Vagina (tissue), 2 donors: ENCODE measurements at regions not wholly inside any gene's neighbourhood (a gene's known extent, or its start where the extent isn't known, plus 50 kb on each side); places are given as distances from the start of the nearest gene placed in this dataset.

Source experiments
- DNase-seq, 2 donors: peaks; one replicate each; pipeline ENCODE4 v3.0.0-alpha.2; 2017; ENCODE audit errors: extremely low spot score in 2 of 2
- H3K27ac ChIP-seq: fragments of 200-600 bp; sonication (generic); one replicate; pipeline ENCODE4 v1.5.1; 2019
- H3K27me3 ChIP-seq: fragments of 200-600 bp; sonication (generic); one replicate; pipeline ENCODE4 v1.5.1; 2019
- H3K36me3 ChIP-seq, 2 donors: fragments of 200-600 bp; sonication (generic); one replicate each; pipeline ENCODE4 v1.5.1; 2017 to 2019
- H3K4me1 ChIP-seq: fragments of 200-600 bp; sonication (generic); one replicate; pipeline ENCODE4 v1.5.1; 2019
- H3K4me3 ChIP-seq, 2 donors: fragments of 200-600 bp; sonication (generic); 1 replicate in 1 of 2; 2 replicates in 1 of 2; pipeline ENCODE4 v1.5.1; 2016 to 2019
- H3K9me3 ChIP-seq: fragments of 200-600 bp; sonication (generic); one replicate; pipeline ENCODE4 v1.5.1; 2019
- CTCF ChIP-seq, 3 experiments: fragments of 450-650 bp in 2 of 3; fragments of 200-600 bp in 1 of 3; sonication (generic) in 1 of 3; IDR thresholded peaks; one replicate each; pipeline ENCODE4 v1.5.1; 2017 to 2019; ENCODE audit warnings: antibody characterized with exemption in 3 of 3, mild to moderate bottlenecking in 2 of 3, moderate library complexity in 2 of 3
- POLR2A ChIP-seq, 2 donors: fragments of 450-650 bp; IDR thresholded peaks; one replicate each; pipeline ENCODE4 v1.6.1; 2017; ENCODE audit warnings: antibody characterized with exemption in 2 of 2, mild to moderate bottlenecking in 2 of 2, moderate library complexity in 2 of 2
- POLR2AphosphoS5 ChIP-seq, 2 donors: sonication (generic); formaldehyde crosslinking; IDR thresholded peaks; one replicate each; pipeline ENCODE4 v1.9.0; 2017; ENCODE audit warnings: antibody characterized with exemption in 2 of 2, mild to moderate bottlenecking in 2 of 2, low read depth in 1 of 2; ENCODE audit not compliant: insufficient read depth in 1 of 2
- intact Hi-C: fragments of 100-400 bp; cut with DNase I; formaldehyde crosslinking; loops from one replicate; pipeline ENCODE4 v1.15.1; 2023

GRCh38 chr15:53880357-53880756 lies 97.9 kb upstream of the UNC13C start:
- Histone ChIP-seq H3K4me1 (no peaks in the 10 kb centered on the region), H3K27ac (no peak overlapping the region), H3K36me3 (no peaks in the 10 kb centered on the region), H3K27me3 (no peaks in the 10 kb centered on the region), H3K4me3 (no peak overlapping the region), H3K9me3 (no peaks in the 10 kb centered on the region)
- DNase-seq: no peak
- intact Hi-C loops: no loop called here
- no peak for TF ChIP-seq POLR2AphosphoS5 (IDR thresholded peaks at IDR 0.05; ENCODE audit: insufficient read depth in 1 of 2, low read depth in 1 of 2)
- TF ChIP-seq POLR2A (IDR thresholded peaks at IDR 0.05): no peak
- no peak for TF ChIP-seq CTCF (IDR thresholded peaks at IDR 0.05)

GRCh38 chr15:53875711-53876110 lies 102.5 kb upstream of the UNC13C start:
- no peaks in the 10 kb centered on the region for H3K27me3 ChIP-seq
- no peaks in the 10 kb centered on the region for H3K9me3 ChIP-seq
- TF ChIP-seq CTCF (IDR thresholded peaks at IDR 0.05): no peak
- no peak for TF ChIP-seq POLR2AphosphoS5 (IDR thresholded peaks at IDR 0.05; ENCODE audit: insufficient read depth in 1 of 2, low read depth in 1 of 2)
- TF ChIP-seq POLR2A (IDR thresholded peaks at IDR 0.05): no peak
- no peaks in the 10 kb centered on the region for H3K36me3 ChIP-seq
- intact Hi-C loops: no loop called here
- H3K4me3 ChIP-seq: no peak overlapping the region
- DNase-seq: no peak
- no peak overlapping the region for H3K27ac ChIP-seq
- H3K4me1 ChIP-seq: no peaks in the 10 kb centered on the region

GRCh38 chr15:53875139-53875538 lies 103.1 kb upstream of the UNC13C start:
- Histone ChIP-seq H3K4me1 (no peaks in the 10 kb centered on the region), H3K4me3 (no peak overlapping the region), H3K36me3 (no peaks in the 10 kb centered on the region), H3K27ac (no peak overlapping the region), H3K27me3 (no peaks in the 10 kb centered on the region), H3K9me3 (no peaks in the 10 kb centered on the region)
- intact Hi-C loops: no loop called here
- DNase-seq: no peak
- TF ChIP-seq POLR2A (IDR thresholded peaks at IDR 0.05) (no peak), POLR2AphosphoS5 (IDR thresholded peaks at IDR 0.05; ENCODE audit: insufficient read depth in 1 of 2, low read depth in 1 of 2) (no peak), CTCF (IDR thresholded peaks at IDR 0.05) (no peak)

GRCh38 chr15:53872410-53872809 lies 105.8 kb upstream of the UNC13C start:
- Histone ChIP-seq H3K4me3 (no peak overlapping the region), H3K4me1 (no peaks in the 10 kb centered on the region), H3K9me3 (no peaks in the 10 kb centered on the region), H3K36me3 (no peaks in the 10 kb centered on the region), H3K27me3 (no peaks in the 10 kb centered on the region), H3K27ac (no peak overlapping the region)
- TF ChIP-seq POLR2A (IDR thresholded peaks at IDR 0.05) (no peak), POLR2AphosphoS5 (IDR thresholded peaks at IDR 0.05; ENCODE audit: insufficient read depth in 1 of 2, low read depth in 1 of 2) (no peak), CTCF (IDR thresholded peaks at IDR 0.05) (no peak)
- DNase-seq: no peak
- intact Hi-C loops: no loop called here

GRCh38 chr15:53869806-53870073 lies 108.5 kb upstream of the UNC13C start:
- Histone ChIP-seq H3K27ac (no peak overlapping the region), H3K36me3 (no peaks in the 10 kb centered on the region), H3K4me3 (no peak overlapping the region), H3K27me3 (no peaks in the 10 kb centered on the region), H3K9me3 (no peaks in the 10 kb centered on the region), H3K4me1 (no peaks in the 10 kb centered on the region)
- intact Hi-C loops: no loop called here
- no peak for TF ChIP-seq POLR2A (IDR thresholded peaks at IDR 0.05)
- TF ChIP-seq POLR2AphosphoS5 (IDR thresholded peaks at IDR 0.05; ENCODE audit: insufficient read depth in 1 of 2, low read depth in 1 of 2): no peak
- no peak for DNase-seq
